Astrocyte (in vitro differentiated cells and primary cell): ENCODE measurements at regions not wholly inside any gene's neighbourhood (a gene's known extent, or its start where the extent isn't known, plus 50 kb on each side); places are given as distances from the start of the nearest gene placed in this dataset.

Experiments
- EZH2 ChIP-seq: IDR thresholded peaks from 2 replicates; pipeline ENCODE4 v1.6.1; 2012; ENCODE audit warnings: mild to moderate bottlenecking, low read length, inconsistent platforms; ENCODE audit not compliant: insufficient read depth
- TF ChIP-seq, protein P1 (sequence below): IDR thresholded peaks from 2 replicates; pipeline ENCODE4 v1.5.1; 2011; ENCODE audit warnings: low read depth, mild to moderate bottlenecking, inconsistent platforms, low read length, moderate library complexity; ENCODE audit not compliant: insufficient read depth

DNA sequence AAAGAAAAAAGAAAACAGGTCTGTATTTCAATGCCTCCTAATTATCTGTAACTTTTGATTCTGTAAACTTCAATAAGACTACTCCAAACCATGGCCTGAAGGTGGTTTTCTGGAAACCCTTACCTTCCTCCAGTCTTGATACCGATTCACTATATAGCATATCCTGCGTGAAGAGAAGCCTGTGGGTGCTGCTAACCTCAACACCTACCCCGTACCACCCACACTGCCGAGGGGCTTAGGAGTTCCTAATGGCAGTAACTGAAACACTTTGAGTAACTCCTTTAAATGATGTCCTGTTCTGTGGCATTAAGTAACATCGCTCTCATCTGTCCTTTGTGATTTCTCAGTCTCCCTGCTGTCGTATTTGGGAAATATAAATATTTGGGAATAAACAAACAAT is 104.5 kb upstream of the CARMIL1 start:
- TF ChIP-seq, protein P1, sequence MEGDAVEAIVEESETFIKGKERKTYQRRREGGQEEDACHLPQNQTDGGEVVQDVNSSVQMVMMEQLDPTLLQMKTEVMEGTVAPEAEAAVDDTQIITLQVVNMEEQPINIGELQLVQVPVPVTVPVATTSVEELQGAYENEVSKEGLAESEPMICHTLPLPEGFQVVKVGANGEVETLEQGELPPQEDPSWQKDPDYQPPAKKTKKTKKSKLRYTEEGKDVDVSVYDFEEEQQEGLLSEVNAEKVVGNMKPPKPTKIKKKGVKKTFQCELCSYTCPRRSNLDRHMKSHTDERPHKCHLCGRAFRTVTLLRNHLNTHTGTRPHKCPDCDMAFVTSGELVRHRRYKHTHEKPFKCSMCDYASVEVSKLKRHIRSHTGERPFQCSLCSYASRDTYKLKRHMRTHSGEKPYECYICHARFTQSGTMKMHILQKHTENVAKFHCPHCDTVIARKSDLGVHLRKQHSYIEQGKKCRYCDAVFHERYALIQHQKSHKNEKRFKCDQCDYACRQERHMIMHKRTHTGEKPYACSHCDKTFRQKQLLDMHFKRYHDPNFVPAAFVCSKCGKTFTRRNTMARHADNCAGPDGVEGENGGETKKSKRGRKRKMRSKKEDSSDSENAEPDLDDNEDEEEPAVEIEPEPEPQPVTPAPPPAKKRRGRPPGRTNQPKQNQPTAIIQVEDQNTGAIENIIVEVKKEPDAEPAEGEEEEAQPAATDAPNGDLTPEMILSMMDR: no peak
- no peak for TF ChIP-seq EZH2
